SK-N-SH treated with all-trans-retinoic acid at 6 μM for 48 hours (cell line): ENCODE measurements at regions not wholly inside any gene's neighbourhood (a gene's known extent, or its start where the extent isn't known, plus 50 kb on each side); places are given as distances from the start of the nearest gene placed in this dataset.
"Not testable (repeated sequence)": the region's sequence is repeated elsewhere in the genome, so short reads cannot be mapped to it uniquely, and the experiment has no call there.

ENCODE experiments used
- ARNTL ChIP-seq: fragments of 450-650 bp; formaldehyde crosslinking; IDR thresholded peaks from 2 replicates; pipeline ENCODE4 v1.5.0; 2020; ENCODE audit warnings: low read depth, mild to moderate bottlenecking, moderate library complexity, borderline replicate concordance
- BACH2 ChIP-seq: fragments of 250-450 bp; sonication (Bioruptor Pico); IDR thresholded peaks from 2 replicates; pipeline ENCODE4 v1.9.0; 2021; ENCODE audit warnings: mild to moderate bottlenecking, borderline replicate concordance
- ESRRG ChIP-seq: fragments of 250-450 bp; sonication (Bioruptor Pico); IDR thresholded peaks from 2 replicates; pipeline ENCODE4 v1.6.1; 2021; ENCODE audit warnings: mild to moderate bottlenecking
- ISL1 ChIP-seq: fragments of 250-450 bp; sonication (Bioruptor Pico); IDR thresholded peaks from 2 replicates; pipeline ENCODE4 v2.1.2; 2022; ENCODE audit warnings: mild to moderate bottlenecking, moderate library complexity
- PPARA ChIP-seq: fragments of 250-450 bp; sonication (Bioruptor Pico); IDR thresholded peaks from 2 replicates; pipeline ENCODE4 v1.5.0; 2020; ENCODE audit warnings: mild to moderate bottlenecking, borderline replicate concordance
- RARB ChIP-seq: fragments of 250-450 bp; sonication (Bioruptor Pico); IDR thresholded peaks from 2 replicates; pipeline ENCODE4 v1.8.0; 2021; ENCODE audit warnings: mild to moderate bottlenecking, moderate library complexity
- TCF4 ChIP-seq: fragments of 250-450 bp; sonication (Bioruptor Pico); IDR thresholded peaks from 2 replicates; pipeline ENCODE4 v1.8.0; 2021; ENCODE audit warnings: mild to moderate bottlenecking, moderate library complexity, borderline replicate concordance
- TOX ChIP-seq: fragments of 250-450 bp; sonication (Bioruptor Pico); IDR thresholded peaks from 2 replicates; pipeline ENCODE4 v1.8.0; 2021; ENCODE audit warnings: mild to moderate bottlenecking, moderate library complexity, borderline replicate concordance
- ZFP30 ChIP-seq: fragments of 450-650 bp; formaldehyde crosslinking; IDR thresholded peaks from 2 replicates; pipeline ENCODE4 v1.5.0; 2022; ENCODE audit warnings: mild to moderate bottlenecking, moderate library complexity
- ZNF565 ChIP-seq: fragments of 450-650 bp; formaldehyde crosslinking; conservative IDR thresholded peaks from 2 replicates; pipeline ENCODE4 v1.5.0; 2020; ENCODE audit warnings: low read depth, mild to moderate bottlenecking, moderate library complexity
- TF ChIP-seq, protein P1 (sequence below): fragments of 250-450 bp; sonication (Bioruptor Pico); IDR thresholded peaks from 2 replicates; pipeline ENCODE4 v1.5.1; 2020; ENCODE audit warnings: low read depth, mild to moderate bottlenecking, moderate library complexity
- TF ChIP-seq, protein P2 (sequence below): fragments of 250-450 bp; sonication (Bioruptor Pico); IDR thresholded peaks from 2 replicates; pipeline ENCODE4 v1.8.0; 2020; ENCODE audit warnings: mild to moderate bottlenecking, moderate library complexity, borderline replicate concordance

DNA sequence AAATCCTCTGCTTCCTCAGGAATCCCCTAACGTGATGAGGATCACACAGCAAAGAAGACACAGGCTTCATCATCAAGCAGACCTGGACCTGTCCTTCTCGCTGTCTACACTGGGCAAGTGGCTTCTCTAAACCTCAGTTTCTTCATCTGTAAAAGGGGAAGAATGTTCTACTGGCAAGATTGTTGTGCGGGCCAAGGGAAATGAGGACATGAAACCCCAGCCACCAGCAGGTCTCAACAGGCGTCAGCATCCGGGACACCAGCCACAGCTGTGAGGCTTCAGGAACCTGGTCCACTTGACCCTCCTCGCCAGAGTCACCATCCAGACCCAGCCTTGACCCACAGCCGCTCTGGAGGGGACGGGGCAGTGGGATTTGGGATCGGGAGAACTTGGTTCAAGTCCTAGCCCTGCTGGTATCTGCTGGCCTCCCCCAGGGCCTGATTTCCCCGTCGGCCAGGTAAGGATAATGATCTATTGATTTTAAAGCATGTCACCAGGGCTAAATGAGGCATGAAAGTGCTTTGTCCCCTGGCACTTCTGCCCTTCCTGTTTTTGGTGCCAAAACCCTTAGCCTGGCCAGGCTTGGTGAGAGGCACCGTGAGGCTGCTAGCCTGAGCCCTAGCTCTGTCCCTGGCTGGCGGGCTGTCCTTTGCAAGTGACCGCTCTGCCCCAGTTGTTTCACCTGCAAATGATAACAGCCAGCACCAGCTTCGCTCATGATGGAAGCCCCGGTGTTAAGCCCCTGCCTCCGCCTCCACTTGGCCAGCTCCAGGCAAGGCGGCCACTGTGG is 170.4 kb downstream of the OR4M2 start:
- not testable (repeated sequence) for TF ChIP-seq RARB (CRISPR knock-in tag); ARNTL; BACH2 (CRISPR knock-in tag); ZFP30 (CRISPR knock-in tag); TCF4 (CRISPR knock-in tag); ZNF565 (CRISPR knock-in tag); ESRRG (CRISPR knock-in tag); TOX; PPARA (CRISPR knock-in tag); ISL1 (CRISPR knock-in tag)
- TF ChIP-seq, protein P1, sequence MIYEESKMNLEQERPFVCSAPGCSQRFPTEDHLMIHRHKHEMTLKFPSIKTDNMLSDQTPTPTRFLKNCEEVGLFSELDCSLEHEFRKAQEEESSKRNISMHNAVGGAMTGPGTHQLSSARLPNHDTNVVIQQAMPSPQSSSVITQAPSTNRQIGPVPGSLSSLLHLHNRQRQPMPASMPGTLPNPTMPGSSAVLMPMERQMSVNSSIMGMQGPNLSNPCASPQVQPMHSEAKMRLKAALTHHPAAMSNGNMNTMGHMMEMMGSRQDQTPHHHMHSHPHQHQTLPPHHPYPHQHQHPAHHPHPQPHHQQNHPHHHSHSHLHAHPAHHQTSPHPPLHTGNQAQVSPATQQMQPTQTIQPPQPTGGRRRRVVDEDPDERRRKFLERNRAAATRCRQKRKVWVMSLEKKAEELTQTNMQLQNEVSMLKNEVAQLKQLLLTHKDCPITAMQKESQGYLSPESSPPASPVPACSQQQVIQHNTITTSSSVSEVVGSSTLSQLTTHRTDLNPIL (CRISPR knock-in tag): not testable (repeated sequence)
- TF ChIP-seq, protein P2, sequence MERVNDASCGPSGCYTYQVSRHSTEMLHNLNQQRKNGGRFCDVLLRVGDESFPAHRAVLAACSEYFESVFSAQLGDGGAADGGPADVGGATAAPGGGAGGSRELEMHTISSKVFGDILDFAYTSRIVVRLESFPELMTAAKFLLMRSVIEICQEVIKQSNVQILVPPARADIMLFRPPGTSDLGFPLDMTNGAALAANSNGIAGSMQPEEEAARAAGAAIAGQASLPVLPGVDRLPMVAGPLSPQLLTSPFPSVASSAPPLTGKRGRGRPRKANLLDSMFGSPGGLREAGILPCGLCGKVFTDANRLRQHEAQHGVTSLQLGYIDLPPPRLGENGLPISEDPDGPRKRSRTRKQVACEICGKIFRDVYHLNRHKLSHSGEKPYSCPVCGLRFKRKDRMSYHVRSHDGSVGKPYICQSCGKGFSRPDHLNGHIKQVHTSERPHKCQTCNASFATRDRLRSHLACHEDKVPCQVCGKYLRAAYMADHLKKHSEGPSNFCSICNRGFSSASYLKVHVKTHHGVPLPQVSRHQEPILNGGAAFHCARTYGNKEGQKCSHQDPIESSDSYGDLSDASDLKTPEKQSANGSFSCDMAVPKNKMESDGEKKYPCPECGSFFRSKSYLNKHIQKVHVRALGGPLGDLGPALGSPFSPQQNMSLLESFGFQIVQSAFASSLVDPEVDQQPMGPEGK (CRISPR knock-in tag): not testable (repeated sequence)
